Caco-2 (cell line): ENCODE measurements at regions not wholly inside any gene's neighbourhood (a gene's known extent, or its start where the extent isn't known, plus 50 kb on each side); places are given as distances from the start of the nearest gene placed in this dataset.

Experiments
- BruUV-seq: library from RNA; stranded (reverse); fragments of 400-500 nt; replicated peaks from 2 replicates; lab custom pipeline; 2021; lab: Mats Ljungman, UMichigan
- CTCF ChIA-PET: fragments of 300-600 bp; sonication (Branson Sonifier 250); formaldehyde crosslinking; loops from one replicate; lab custom pipeline; 2022; ENCODE audit warnings: antibody characterized with exemption; lab: Charles Lee
- POLR2A ChIA-PET: fragments of 300-600 bp; sonication (Branson Sonifier 250); formaldehyde crosslinking; loops from one replicate; lab custom pipeline; 2022; ENCODE audit warnings: antibody characterized with exemption; lab: Charles Lee
- DNase-seq, 2 experiments: peaks; one replicate each; pipeline versions ENCODE4 v3.0.0 to v3.0.0-alpha.2; 2020 to 2022
- H3K27me3 ChIP-seq: replicated peaks from 2 replicates; pipeline ENCODE4 v1.6.0; 2011; ENCODE audit warnings: low read length; ENCODE audit not compliant: control insufficient read depth, insufficient read depth
- H3K36me3 ChIP-seq: 2 replicates; pipeline ENCODE4 v1.5.1; 2011; ENCODE audit warnings: low read length; ENCODE audit not compliant: control insufficient read depth, insufficient read depth
- H3K4me1 ChIP-seq: fragments of 250-450 bp; sonication (Bioruptor Pico); 2 replicates; pipeline ENCODE4 v1.5.1; 2020; ENCODE audit warnings: mild to moderate bottlenecking
- H3K4me3 ChIP-seq: 2 replicates; pipeline ENCODE4 v1.5.1; 2011; ENCODE audit warnings: low read depth, mild to moderate bottlenecking, control low read depth, low read length
- H3K9me3 ChIP-seq: fragments of 250-450 bp; sonication (Bioruptor Pico); 2 replicates; pipeline ENCODE4 v1.5.1; 2020; ENCODE audit warnings: mild to moderate bottlenecking, moderate library complexity
- H3K27ac Mint-ChIP-seq: one replicate; pipeline ENCODE4 v1.8.0; 2022; ENCODE audit warnings: mixed read lengths; ENCODE audit not compliant: unreplicated experiment
- H3K27me3 Mint-ChIP-seq: one replicate; pipeline ENCODE4 v1.8.0; 2022; ENCODE audit warnings: mixed read lengths; ENCODE audit not compliant: insufficient read depth, unreplicated experiment
- H3K36me3 Mint-ChIP-seq: one replicate; pipeline ENCODE4 v1.8.0; 2022; ENCODE audit warnings: mild to moderate bottlenecking, mixed read lengths; ENCODE audit not compliant: insufficient read depth, unreplicated experiment
- H3K4me1 Mint-ChIP-seq: one replicate; pipeline ENCODE4 v1.8.0; 2022; ENCODE audit warnings: low read depth, mixed read lengths; ENCODE audit not compliant: unreplicated experiment
- H3K4me3 Mint-ChIP-seq: one replicate; pipeline ENCODE4 v1.8.0; 2022; ENCODE audit warnings: mild to moderate bottlenecking, moderate library complexity, mixed read lengths; ENCODE audit not compliant: unreplicated experiment
- H3K9me3 Mint-ChIP-seq: one replicate; pipeline ENCODE4 v1.8.0; 2022; ENCODE audit warnings: mixed read lengths; ENCODE audit not compliant: unreplicated experiment
- intact Hi-C: fragments of 100-400 bp; cut with micrococcal nuclease; formaldehyde crosslinking; loops from one replicate; pipeline ENCODE4 v1.10.0; 2022; ENCODE audit not compliant: unreplicated experiment
- TF ChIP-seq, protein P1 (sequence below), 2 experiments: fragments of 200-600 bp in 1 of 2; IDR thresholded peaks; 1 replicate in 1 of 2; 2 replicates in 1 of 2; pipeline versions ENCODE4 v1.5.1 to v1.8.0; 2011 to 2022; ENCODE audit warnings: antibody characterized with exemption in 1 of 2, control low read depth in 1 of 2, inconsistent platforms in 1 of 2, low read depth in 1 of 2, low read length in 1 of 2, mild to moderate bottlenecking in 1 of 2, moderate library complexity in 1 of 2; ENCODE audit not compliant: insufficient read depth in 1 of 2, severe bottlenecking in 1 of 2, unreplicated experiment in 1 of 2

DNA sequence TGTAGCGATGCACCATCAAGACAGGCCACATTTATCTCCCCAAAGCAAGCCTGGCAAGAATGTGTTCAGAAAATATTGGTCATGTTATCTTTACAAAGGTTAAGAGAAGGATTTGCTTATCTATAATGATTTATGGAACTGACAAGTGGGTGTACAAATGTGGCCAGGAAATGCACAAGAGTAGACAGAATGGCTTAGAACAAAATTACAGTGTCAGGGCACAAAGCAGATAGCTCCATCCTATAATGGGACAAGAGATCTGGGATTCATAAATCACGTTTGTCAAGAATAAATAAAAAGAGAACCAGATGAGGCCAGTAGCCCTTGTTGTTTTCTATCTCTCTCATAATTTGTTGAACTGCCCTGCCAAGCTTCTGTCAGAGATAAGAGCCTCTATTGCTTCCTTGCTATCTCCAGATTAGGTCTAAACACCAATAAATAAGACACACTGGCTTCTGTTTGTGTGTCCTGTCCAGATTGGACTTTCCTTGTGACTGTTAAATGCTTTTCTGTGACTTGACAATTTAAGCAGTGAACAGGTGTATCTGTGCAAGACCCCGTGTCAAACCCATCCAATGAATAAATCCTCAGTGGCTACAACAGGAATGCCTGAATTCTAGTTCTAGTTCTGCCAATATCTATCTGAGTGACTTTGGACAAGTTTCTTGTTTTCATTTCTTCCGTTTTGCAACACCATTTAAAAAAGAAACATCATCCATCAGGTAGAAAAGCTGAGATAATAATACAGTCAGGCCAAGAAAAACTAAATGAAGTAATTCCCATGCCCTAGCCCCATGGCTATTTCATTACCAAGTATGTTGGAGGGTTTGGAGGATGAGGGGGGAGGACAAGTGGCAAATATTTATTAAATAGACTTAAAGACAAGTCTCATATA is 157.2 kb downstream of the DCLK3 start:
- DNase-seq = peak; percentile 39 to 45
- TF ChIP-seq, protein P1, sequence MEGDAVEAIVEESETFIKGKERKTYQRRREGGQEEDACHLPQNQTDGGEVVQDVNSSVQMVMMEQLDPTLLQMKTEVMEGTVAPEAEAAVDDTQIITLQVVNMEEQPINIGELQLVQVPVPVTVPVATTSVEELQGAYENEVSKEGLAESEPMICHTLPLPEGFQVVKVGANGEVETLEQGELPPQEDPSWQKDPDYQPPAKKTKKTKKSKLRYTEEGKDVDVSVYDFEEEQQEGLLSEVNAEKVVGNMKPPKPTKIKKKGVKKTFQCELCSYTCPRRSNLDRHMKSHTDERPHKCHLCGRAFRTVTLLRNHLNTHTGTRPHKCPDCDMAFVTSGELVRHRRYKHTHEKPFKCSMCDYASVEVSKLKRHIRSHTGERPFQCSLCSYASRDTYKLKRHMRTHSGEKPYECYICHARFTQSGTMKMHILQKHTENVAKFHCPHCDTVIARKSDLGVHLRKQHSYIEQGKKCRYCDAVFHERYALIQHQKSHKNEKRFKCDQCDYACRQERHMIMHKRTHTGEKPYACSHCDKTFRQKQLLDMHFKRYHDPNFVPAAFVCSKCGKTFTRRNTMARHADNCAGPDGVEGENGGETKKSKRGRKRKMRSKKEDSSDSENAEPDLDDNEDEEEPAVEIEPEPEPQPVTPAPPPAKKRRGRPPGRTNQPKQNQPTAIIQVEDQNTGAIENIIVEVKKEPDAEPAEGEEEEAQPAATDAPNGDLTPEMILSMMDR (IDR thresholded peaks at IDR 0.05; ENCODE audit: insufficient read depth in 1 of 2, low read depth in 1 of 2, low read length in 1 of 2, severe bottlenecking in 1 of 2, unreplicated experiment in 1 of 2) = no peak
- ChIA-PET POLR2A (no interaction called here), CTCF (no interaction called here)
- H3K27me3 Mint-ChIP-seq = peaks cover 23% of the 10 kb centered on the region
- H3K4me3 ChIP-seq = no peak overlapping the region
- no peaks in the 10 kb centered on the region for H3K9me3 ChIP-seq
- intact Hi-C loops = loop anchor here (1.0 to 5.0 kb wide), 4 partner anchors 41 to 485 kb away; no protein-coding TSS in a partner anchor
- peaks cover 20% of the 10 kb centered on the region for H3K4me1 Mint-ChIP-seq
- no peaks in the 10 kb centered on the region for H3K27me3 ChIP-seq
- H3K4me3 Mint-ChIP-seq = no peak overlapping the region
- BruUV-seq = no TSS peak
- no peaks in the 10 kb centered on the region for H3K36me3 ChIP-seq
- peaks cover 7% of the 10 kb centered on the region; the same call in 1 of the 2 replicates for H3K4me1 ChIP-seq
- H3K9me3 Mint-ChIP-seq = peaks cover 3% of the 10 kb centered on the region
- H3K27ac Mint-ChIP-seq = no peak overlapping the region
- no peaks in the 10 kb centered on the region for H3K36me3 Mint-ChIP-seq

DNA sequence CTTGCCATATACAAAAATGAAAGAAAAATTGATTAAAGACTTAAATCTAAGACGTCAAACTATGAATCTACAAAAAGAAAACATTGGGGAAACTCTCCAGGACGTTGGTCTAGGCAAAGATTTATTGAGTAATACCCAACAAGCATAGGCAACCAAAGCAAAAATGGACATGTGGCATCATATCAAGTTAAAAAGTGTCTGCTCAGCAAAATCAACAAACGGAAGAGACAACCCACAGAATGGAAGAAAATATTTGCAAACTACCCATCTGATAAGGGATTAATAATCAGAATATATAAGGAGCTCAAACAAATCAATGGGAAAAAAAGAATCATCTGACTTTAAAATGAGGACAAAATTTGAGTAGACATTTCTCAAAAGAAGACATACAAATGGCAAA is 160.9 kb downstream of the DCLK3 start:
- CTCF ChIA-PET = no interaction called here
- no peak overlapping the region for H3K4me3 ChIP-seq
- peaks cover 21% of the 10 kb centered on the region for H3K27me3 Mint-ChIP-seq
- no peak overlapping the region for H3K27ac Mint-ChIP-seq
- no peaks in the 10 kb centered on the region for H3K36me3 ChIP-seq
- no peaks in the 10 kb centered on the region for H3K9me3 Mint-ChIP-seq
- no TSS peak for BruUV-seq
- DNase-seq = no peak
- no peaks in the 10 kb centered on the region for H3K36me3 Mint-ChIP-seq
- peaks cover 7% of the 10 kb centered on the region; the same call in 1 of the 2 replicates for H3K4me1 ChIP-seq
- peaks cover 20% of the 10 kb centered on the region for H3K4me1 Mint-ChIP-seq
- no peak overlapping the region for H3K4me3 Mint-ChIP-seq
- intact Hi-C loops = no loop called here
- H3K9me3 ChIP-seq = no peaks in the 10 kb centered on the region
- TF ChIP-seq, protein P1 (IDR thresholded peaks at IDR 0.05; ENCODE audit: insufficient read depth in 1 of 2, low read depth in 1 of 2, low read length in 1 of 2, severe bottlenecking in 1 of 2, unreplicated experiment in 1 of 2) = no peak
- H3K27me3 ChIP-seq = no peaks in the 10 kb centered on the region
- POLR2A ChIA-PET = no interaction called here

DNA sequence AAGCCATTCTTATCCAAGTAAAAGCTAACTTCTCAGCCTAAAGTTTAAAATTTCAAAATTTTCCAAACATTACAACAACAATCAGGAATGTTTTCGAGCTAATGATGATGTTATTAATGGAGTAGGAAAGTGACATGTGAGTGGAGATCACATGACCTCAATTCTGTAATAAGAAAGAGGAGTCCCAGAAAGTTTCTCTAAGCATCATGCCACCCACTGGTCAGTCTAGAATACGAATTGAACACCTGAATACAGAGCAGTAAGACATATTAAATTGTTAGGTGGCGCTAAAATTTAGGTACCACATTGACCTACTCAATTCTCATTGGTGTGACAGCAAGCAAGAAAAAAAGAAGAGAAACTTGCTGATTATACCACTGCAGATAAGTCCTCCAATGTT is 163.9 kb downstream of the DCLK3 start:
- ChIA-PET CTCF (no interaction called here), POLR2A (no interaction called here)
- Histone ChIP-seq H3K36me3 (no peaks in the 10 kb centered on the region), H3K4me1 (no peaks in the 10 kb centered on the region), H3K9me3 (no peaks in the 10 kb centered on the region), H3K4me3 (no peak overlapping the region), H3K27me3 (no peaks in the 10 kb centered on the region)
- no TSS peak for BruUV-seq
- H3K4me1 Mint-ChIP-seq = no peaks in the 10 kb centered on the region
- no peak for DNase-seq
- no peaks in the 10 kb centered on the region for H3K36me3 Mint-ChIP-seq
- H3K4me3 Mint-ChIP-seq = no peak overlapping the region
- intact Hi-C loops = loop anchor here (2.0 kb wide), 1 partner anchor 100 kb away; no protein-coding TSS in a partner anchor
- H3K27me3 Mint-ChIP-seq = peaks cover 15% of the 10 kb centered on the region
- no peak overlapping the region for H3K27ac Mint-ChIP-seq
- TF ChIP-seq, protein P1 (IDR thresholded peaks at IDR 0.05; ENCODE audit: insufficient read depth in 1 of 2, low read depth in 1 of 2, low read length in 1 of 2, severe bottlenecking in 1 of 2, unreplicated experiment in 1 of 2) = no peak
- H3K9me3 Mint-ChIP-seq = no peaks in the 10 kb centered on the region
